NCI-H2081 (cell line): ENCODE measurements at regions not wholly inside any gene's neighbourhood (a gene's known extent, or its start where the extent isn't known, plus 50 kb on each side); places are given as distances from the start of the nearest gene placed in this dataset.
"Not testable (repeated sequence)": the region's sequence is repeated elsewhere in the genome, so short reads cannot be mapped to it uniquely, and the experiment has no call there.

ENCODE experiments used
- DNase-seq, 2 experiments: peaks; one replicate each; lab custom pipeline; 2025; lab: John Stamatoyannopoulos, UW

- no peak for DNase-seq
Observed at GRCh38 chr6:85285114-85285513, 164.8 kb upstream of the NT5E start.

GRCh38 chr6:85283436-85283835, 166.4 kb upstream of the NT5E start:
- no peak for DNase-seq

- DNase-seq: no peak
Observed at GRCh38 chr6:85278466-85279035, 171.3 kb upstream of the NT5E start.

- not testable (repeated sequence) for DNase-seq
Observed at GRCh38 chr6:85276026-85276425, 173.9 kb upstream of the NT5E start.

GRCh38 chr6:85275338-85275985, 174.4 kb upstream of the NT5E start:
- no peak for DNase-seq

GRCh38 chr6:85273870-85274269, 176.0 kb upstream of the NT5E start:
- DNase-seq: no peak

GRCh38 chr6:85273046-85273445, 176.8 kb upstream of the NT5E start:
- no peak for DNase-seq

GRCh38 chr6:85272592-85272991, 177.3 kb upstream of the NT5E start:
- DNase-seq: no peak

- DNase-seq: no peak
Observed at GRCh38 chr6:85262621-85263020, 187.3 kb upstream of the NT5E start.

- no peak for DNase-seq
Observed at GRCh38 chr6:85261271-85261670, 188.6 kb upstream of the NT5E start.

GRCh38 chr6:85255661-85256060, 194.2 kb upstream of the NT5E start:
- DNase-seq: no peak

GRCh38 chr6:85252552-85252951, 197.3 kb upstream of the NT5E start:
- no peak for DNase-seq

- no peak for DNase-seq
Observed at GRCh38 chr6:85252085-85252484, 197.8 kb upstream of the NT5E start.

- no peak for DNase-seq
Observed at GRCh38 chr6:85251300-85251699, 198.6 kb upstream of the NT5E start.

GRCh38 chr6:85250586-85251220, 199.2 kb upstream of the NT5E start:
- no peak for DNase-seq

GRCh38 chr6:85245004-85245403, 204.9 kb upstream of the NT5E start:
- DNase-seq: no peak

- no peak for DNase-seq
Observed at GRCh38 chr6:85241498-85242052, 208.3 kb upstream of the NT5E start.

- no peak for DNase-seq
Observed at GRCh38 chr6:85240787-85241385, 209.0 kb upstream of the NT5E start.

GRCh38 chr6:85237478-85237877, 212.4 kb upstream of the NT5E start:
- DNase-seq: no peak

- DNase-seq: no peak
Observed at GRCh38 chr6:85236636-85237035, 213.2 kb upstream of the NT5E start.

GRCh38 chr6:85227345-85227744, 222.5 kb upstream of the NT5E start:
- not testable (repeated sequence) for DNase-seq

- not testable (repeated sequence) for DNase-seq
Observed at GRCh38 chr6:85212794-85213193, 237.1 kb upstream of the NT5E start.

- DNase-seq: no peak
Observed at GRCh38 chr6:85195243-85195642, 254.6 kb upstream of the NT5E start.
